ENCODE measurements at regions not wholly inside any gene's neighbourhood (a gene's known extent, or its start where the extent isn't known, plus 50 kb on each side); places are given as distances from the start of the nearest gene placed in this dataset.
"Not testable (repeated sequence)": the region's sequence is repeated elsewhere in the genome, so short reads cannot be mapped to it uniquely, and the experiment has no call there.

DNA sequence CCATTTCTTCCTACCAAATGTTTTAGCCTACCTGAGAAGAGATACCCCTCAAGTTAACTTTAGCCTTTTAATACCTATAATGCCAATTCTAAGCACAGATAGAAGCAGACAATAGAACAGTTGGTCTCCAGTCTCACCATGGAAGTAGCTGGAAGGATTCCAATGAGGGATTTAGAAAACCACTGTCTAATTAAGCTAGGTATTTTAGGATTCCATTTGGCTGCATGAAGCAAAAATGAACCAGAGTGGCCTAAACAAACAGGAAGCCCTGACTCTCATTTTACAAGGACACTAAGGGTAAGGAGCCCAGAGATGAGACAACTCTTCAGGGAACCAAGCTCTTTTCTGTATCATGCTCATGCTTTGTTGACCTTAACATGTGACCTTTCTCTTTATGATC lies 199.2 kb downstream of the ALDH8A1 start:
- Histone ChIP-seq H3K9me3 (ENCODE audit: control insufficient read depth in 1 of 2, low read length in 2 of 2) (no peaks in the 10 kb centered on the region), H3K4me3 (ENCODE audit: low read depth in 1 of 2, low read length in 2 of 2) (no peak overlapping the region), H3K27ac (ENCODE audit: low read length) (no peak overlapping the region), H3K27me3 (ENCODE audit: low read depth, low read length) (no peaks in the 10 kb centered on the region), H3K36me3 (ENCODE audit: control insufficient read depth in 1 of 2, insufficient read depth in 2 of 2, low read length in 2 of 2) (no peaks in the 10 kb centered on the region), H3K4me1 (ENCODE audit: control insufficient read depth in 1 of 2, insufficient read depth in 2 of 2, low read length in 2 of 2) (no peaks in the 10 kb centered on the region)

DNA sequence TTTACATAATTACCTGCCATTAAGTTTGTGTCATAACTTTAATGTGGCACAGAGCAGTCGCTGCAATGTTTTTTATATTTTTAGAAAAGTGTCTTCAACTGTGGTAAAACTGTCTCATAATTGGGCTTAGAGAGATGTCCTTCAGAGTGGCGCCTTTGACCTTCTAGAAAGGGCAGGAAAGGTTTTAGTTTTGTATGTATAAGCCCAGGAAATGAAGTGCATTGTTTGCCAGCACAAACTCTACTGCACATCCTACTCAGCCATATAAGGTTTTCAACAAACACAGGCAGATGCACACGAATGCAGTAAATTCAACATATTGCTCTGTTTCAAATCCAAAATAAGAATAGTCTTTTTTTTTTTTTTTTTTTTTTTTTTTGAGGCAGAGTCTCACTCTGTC lies 201.4 kb downstream of the ALDH8A1 start:
- Histone ChIP-seq H3K27ac (ENCODE audit: low read length) (no peak overlapping the region), H3K36me3 (ENCODE audit: control insufficient read depth in 1 of 2, insufficient read depth in 2 of 2, low read length in 2 of 2) (no peaks in the 10 kb centered on the region), H3K4me1 (ENCODE audit: control insufficient read depth in 1 of 2, insufficient read depth in 2 of 2, low read length in 2 of 2) (no peaks in the 10 kb centered on the region), H3K27me3 (ENCODE audit: low read depth, low read length) (no peaks in the 10 kb centered on the region), H3K9me3 (ENCODE audit: control insufficient read depth in 1 of 2, low read length in 2 of 2) (no peaks in the 10 kb centered on the region), H3K4me3 (ENCODE audit: low read depth in 1 of 2, low read length in 2 of 2) (no peak overlapping the region)

DNA sequence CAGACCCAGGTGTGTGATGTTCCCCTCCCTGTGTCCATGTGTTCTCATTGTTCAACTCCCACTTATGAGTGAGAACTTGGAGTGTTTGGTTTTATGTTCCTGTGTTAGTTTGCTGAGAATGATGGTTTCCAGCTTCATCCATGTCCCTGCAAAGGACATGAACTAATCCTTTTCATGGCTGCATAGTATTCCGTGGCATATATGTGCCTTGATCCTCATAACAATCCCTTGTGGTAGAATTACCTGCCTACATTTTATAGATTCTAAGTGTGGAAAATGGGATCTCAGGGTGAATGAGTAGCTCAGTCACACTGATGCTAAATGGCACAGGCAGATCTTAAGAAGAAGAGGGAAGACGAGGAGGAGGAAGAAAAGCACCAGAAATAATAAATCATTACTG lies 202.7 kb downstream of the ALDH8A1 start:
- H3K4me3 ChIP-seq (ENCODE audit: low read depth in 1 of 2, low read length in 2 of 2), result not testable (repeated sequence)

DNA sequence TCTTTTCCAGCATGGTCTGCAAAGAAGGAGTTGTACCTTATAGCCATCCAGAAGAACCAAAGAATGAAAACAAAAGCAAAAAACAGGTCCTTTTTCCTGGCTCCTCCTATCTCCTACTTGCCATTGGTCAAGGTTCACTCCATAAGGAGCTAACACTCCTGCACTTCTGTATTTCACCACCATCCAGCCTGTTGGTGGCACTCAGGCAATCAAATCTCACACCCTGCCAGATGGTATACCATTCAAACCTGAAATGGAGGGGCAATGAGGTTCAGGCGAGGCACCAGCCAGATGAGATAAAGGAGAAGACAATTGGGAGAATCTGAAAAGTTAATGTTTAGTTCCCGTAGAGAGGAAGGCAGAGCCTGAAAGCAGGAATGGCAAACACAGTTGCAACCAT lies 203.8 kb downstream of the ALDH8A1 start:
- Histone ChIP-seq H3K36me3 (ENCODE audit: control insufficient read depth in 1 of 2, insufficient read depth in 2 of 2, low read length in 2 of 2) (no peaks in the 10 kb centered on the region), H3K27ac (ENCODE audit: low read length) (no peak overlapping the region), H3K4me1 (ENCODE audit: control insufficient read depth in 1 of 2, insufficient read depth in 2 of 2, low read length in 2 of 2) (no peaks in the 10 kb centered on the region), H3K4me3 (ENCODE audit: low read depth in 1 of 2, low read length in 2 of 2) (no peak overlapping the region), H3K9me3 (ENCODE audit: control insufficient read depth in 1 of 2, low read length in 2 of 2) (no peaks in the 10 kb centered on the region), H3K27me3 (ENCODE audit: low read depth, low read length) (no peaks in the 10 kb centered on the region)

More for the DNA sequence above, 202.7 kb downstream of the ALDH8A1 start:
- not testable (repeated sequence) for H3K9me3 ChIP-seq (ENCODE audit: control insufficient read depth in 1 of 2, low read length in 2 of 2); H3K4me1 ChIP-seq (ENCODE audit: control insufficient read depth in 1 of 2, insufficient read depth in 2 of 2, low read length in 2 of 2); H3K36me3 ChIP-seq (ENCODE audit: control insufficient read depth in 1 of 2, insufficient read depth in 2 of 2, low read length in 2 of 2); H3K27ac ChIP-seq (ENCODE audit: low read length); H3K27me3 ChIP-seq (ENCODE audit: low read depth, low read length)

DNA sequence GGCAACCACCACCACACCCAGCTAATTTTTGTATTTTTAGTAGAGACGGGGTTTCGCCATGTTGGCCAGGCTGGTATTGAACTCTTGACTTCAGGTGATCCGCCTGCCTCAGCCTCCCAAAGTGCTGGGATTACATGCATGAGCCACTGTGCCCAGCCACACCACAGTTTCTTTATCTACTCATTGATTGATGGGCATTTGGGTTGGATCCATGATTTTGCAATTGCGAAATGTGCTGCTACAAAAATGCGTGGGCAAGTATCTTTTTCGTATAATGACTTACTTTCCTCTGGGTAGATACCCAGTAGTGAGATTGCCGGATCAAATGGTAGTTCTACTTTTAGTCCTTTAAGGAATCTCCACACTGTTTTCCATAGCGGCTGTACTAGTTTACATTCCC lies 204.7 kb downstream of the ALDH8A1 start:
- H3K27me3 ChIP-seq (ENCODE audit: low read depth, low read length); H3K9me3 ChIP-seq (ENCODE audit: control insufficient read depth in 1 of 2, low read length in 2 of 2); H3K27ac ChIP-seq (ENCODE audit: low read length); H3K4me1 ChIP-seq (ENCODE audit: control insufficient read depth in 1 of 2, insufficient read depth in 2 of 2, low read length in 2 of 2); H3K36me3 ChIP-seq (ENCODE audit: control insufficient read depth in 1 of 2, insufficient read depth in 2 of 2, low read length in 2 of 2); H3K4me3 ChIP-seq (ENCODE audit: low read depth in 1 of 2, low read length in 2 of 2): not testable (repeated sequence)

DNA sequence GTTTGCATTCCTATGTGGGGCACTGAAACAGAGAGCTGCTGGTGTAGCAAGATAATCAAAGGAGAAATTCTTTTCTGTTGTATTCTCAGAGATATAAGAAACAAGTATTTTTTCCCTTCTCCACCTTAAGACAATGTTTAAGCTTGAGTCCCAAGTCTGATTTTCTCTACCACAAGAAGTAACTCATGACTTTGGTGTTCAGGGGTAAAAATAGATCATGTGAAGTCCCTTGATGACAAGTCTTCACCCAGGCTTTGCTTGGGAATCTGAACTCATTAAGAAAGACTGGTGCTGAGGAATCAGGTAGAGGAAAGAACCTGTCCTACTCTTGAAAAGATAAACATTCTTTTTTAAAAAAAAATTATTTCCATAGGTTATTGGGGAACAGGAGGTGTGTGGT lies 205.6 kb downstream of the ALDH8A1 start:
- Histone ChIP-seq H3K36me3 (ENCODE audit: control insufficient read depth in 1 of 2, insufficient read depth in 2 of 2, low read length in 2 of 2) (no peaks in the 10 kb centered on the region), H3K27me3 (ENCODE audit: low read depth, low read length) (no peaks in the 10 kb centered on the region), H3K9me3 (ENCODE audit: control insufficient read depth in 1 of 2, low read length in 2 of 2) (no peaks in the 10 kb centered on the region), H3K4me1 (ENCODE audit: control insufficient read depth in 1 of 2, insufficient read depth in 2 of 2, low read length in 2 of 2) (no peaks in the 10 kb centered on the region), H3K27ac (ENCODE audit: low read length) (no peak overlapping the region), H3K4me3 (ENCODE audit: low read depth in 1 of 2, low read length in 2 of 2) (no peak overlapping the region)

DNA sequence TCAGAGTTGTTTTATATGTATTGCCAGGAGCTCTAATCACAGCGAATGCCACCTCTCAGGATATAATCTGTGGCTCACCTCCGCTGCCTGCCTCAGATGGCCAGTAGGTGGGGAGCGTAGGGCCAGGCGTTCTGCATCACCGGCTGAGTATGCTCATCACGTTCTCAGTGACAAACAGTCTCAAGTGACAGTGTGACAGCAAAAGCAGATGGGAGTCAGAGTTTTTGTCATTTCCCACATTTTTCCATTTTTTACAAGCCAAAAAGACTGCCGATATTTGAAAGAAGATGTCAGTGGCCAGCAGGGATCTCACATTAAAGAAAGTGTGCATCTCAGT lies 208.7 kb downstream of the ALDH8A1 start:
- H3K27me3 ChIP-seq (ENCODE audit: low read depth, low read length), result no peaks in the 10 kb centered on the region
- H3K4me1 ChIP-seq (ENCODE audit: control insufficient read depth in 1 of 2, insufficient read depth in 2 of 2, low read length in 2 of 2), result no peaks in the 10 kb centered on the region
- no peaks in the 10 kb centered on the region for H3K9me3 ChIP-seq (ENCODE audit: control insufficient read depth in 1 of 2, low read length in 2 of 2)
- H3K36me3 ChIP-seq (ENCODE audit: control insufficient read depth in 1 of 2, insufficient read depth in 2 of 2, low read length in 2 of 2), result no peaks in the 10 kb centered on the region
- H3K4me3 ChIP-seq (ENCODE audit: low read depth in 1 of 2, low read length in 2 of 2), result no peak overlapping the region
- H3K27ac ChIP-seq (ENCODE audit: low read length), result no peak overlapping the region

DNA sequence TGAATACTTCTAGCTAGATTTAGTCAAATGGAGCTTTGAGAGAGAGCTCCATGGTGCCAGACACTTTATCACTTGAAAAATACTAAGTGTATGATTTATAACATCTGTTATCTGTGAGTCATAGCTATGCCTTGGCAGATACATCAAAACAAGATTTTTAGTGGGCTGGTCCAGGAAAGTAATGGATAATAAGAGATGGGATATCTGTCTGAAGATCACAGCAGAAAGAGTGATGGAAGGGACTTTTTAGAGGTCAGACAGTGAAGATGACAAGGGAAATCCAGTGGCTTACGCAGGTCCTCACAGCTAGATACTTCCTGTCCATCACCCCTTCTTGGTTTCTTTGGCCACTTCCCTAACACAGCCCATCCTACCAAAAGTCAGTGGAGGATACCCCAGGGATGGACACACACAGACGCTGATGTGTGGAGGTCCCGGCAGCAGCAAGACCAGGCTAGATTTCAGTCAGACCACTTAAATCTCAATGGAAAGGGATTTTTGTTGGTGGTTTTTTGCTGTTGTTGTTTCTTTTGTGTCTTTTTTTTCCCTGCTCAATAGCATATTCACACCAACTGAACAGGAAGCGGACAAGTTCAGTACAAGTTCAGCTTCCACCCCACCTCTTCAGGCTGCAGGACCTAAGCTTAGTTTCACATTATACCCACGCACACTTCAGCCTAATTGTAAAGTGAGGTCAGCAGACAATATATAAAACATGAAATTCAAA lies 209.3 kb downstream of the ALDH8A1 start:
- Histone ChIP-seq H3K4me3 (ENCODE audit: low read depth in 1 of 2, low read length in 2 of 2) (no peak overlapping the region), H3K27ac (ENCODE audit: low read length) (no peak overlapping the region), H3K36me3 (ENCODE audit: control insufficient read depth in 1 of 2, insufficient read depth in 2 of 2, low read length in 2 of 2) (no peaks in the 10 kb centered on the region), H3K27me3 (ENCODE audit: low read depth, low read length) (no peaks in the 10 kb centered on the region), H3K4me1 (ENCODE audit: control insufficient read depth in 1 of 2, insufficient read depth in 2 of 2, low read length in 2 of 2) (no peaks in the 10 kb centered on the region), H3K9me3 (ENCODE audit: control insufficient read depth in 1 of 2, low read length in 2 of 2) (no peaks in the 10 kb centered on the region)

DNA sequence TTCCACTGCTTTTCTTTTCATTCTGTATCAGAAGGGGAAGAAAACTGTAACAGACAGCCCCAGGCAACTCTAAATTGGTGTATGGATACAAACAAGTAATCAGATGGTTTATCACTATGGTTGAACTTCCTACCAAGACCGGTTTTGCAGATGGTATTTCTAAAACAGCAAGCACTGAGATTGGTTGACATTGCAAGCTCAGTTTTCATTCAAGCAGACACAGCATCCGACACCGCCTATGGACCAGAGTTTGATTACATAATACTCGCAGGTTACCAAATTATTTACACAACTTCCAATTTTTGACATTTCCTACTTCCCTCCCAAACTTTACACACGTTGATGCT lies 209.9 kb downstream of the ALDH8A1 start:
- Histone ChIP-seq H3K27me3 (ENCODE audit: low read depth, low read length) (no peaks in the 10 kb centered on the region), H3K4me1 (ENCODE audit: control insufficient read depth in 1 of 2, insufficient read depth in 2 of 2, low read length in 2 of 2) (no peaks in the 10 kb centered on the region), H3K36me3 (ENCODE audit: control insufficient read depth in 1 of 2, insufficient read depth in 2 of 2, low read length in 2 of 2) (no peaks in the 10 kb centered on the region), H3K27ac (ENCODE audit: low read length) (no peak overlapping the region), H3K4me3 (ENCODE audit: low read depth in 1 of 2, low read length in 2 of 2) (no peak overlapping the region), H3K9me3 (ENCODE audit: control insufficient read depth in 1 of 2, low read length in 2 of 2) (no peaks in the 10 kb centered on the region)

DNA sequence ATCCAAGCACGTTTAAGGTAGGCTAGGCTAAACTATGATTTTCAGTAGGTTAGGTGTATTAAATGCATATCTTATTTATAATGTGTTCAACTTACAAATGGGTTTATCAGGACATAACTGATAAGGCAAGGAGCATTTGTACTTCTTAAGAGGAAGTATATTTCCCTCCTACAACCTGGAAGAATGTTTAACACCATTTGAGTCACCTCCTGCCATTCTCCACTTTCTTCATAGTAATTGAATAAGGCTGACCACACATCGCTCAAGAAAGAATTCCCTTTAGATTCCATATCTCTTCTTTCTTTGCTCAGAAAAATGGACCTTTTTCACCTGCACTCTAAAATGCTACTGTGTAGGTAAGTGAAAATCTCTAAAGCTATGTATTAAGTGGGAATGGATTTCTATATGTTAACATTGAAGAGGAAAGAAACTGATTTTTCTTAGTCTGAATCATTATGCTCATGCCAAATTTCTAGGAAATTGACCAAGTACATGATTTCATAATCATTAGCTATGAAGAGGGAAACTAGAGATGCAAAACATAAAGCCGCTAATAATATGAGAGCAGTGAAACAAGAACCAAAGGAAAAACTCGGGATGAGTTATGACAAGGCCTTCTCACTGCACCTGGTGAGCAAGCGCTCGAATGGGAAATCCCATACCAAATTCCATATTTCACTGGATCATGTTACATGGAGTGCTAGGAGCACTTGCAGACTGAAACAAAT lies 210.4 kb downstream of the ALDH8A1 start:
- H3K36me3 ChIP-seq (ENCODE audit: control insufficient read depth in 1 of 2, insufficient read depth in 2 of 2, low read length in 2 of 2), result no peaks in the 10 kb centered on the region
- H3K9me3 ChIP-seq (ENCODE audit: control insufficient read depth in 1 of 2, low read length in 2 of 2), result no peaks in the 10 kb centered on the region
- H3K4me1 ChIP-seq (ENCODE audit: control insufficient read depth in 1 of 2, insufficient read depth in 2 of 2, low read length in 2 of 2), result no peaks in the 10 kb centered on the region

DNA sequence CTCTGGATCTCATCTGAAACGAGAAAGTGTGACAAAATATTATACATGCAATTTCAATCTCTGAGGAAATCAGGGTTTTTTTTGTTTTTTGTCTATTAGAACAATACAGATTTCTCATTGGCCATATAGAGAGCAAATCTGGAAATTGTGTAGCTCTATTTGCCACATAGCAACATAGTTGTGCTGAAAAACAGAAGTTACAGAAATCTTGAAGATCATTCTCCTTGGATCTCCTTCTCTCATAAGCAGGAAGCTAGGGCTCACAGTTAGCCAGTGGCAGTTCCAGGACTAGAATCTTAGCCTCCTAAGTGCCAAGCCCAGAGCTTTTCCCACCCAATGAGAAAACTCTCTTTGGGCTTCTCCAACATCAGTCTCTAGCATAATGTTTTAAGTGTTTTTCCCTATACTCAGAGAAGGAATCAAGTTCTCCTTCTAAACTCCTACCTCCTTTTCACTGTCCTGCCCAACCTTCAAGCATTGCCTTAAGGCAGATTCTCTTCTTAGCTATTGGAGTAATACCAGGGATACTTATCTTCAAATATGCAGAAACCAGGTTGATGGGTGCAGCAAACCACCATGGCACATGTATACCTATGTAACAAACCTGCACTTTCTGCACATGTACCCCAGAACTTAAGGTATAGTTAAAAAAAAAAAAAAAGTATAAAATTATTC lies 211.6 kb downstream of the ALDH8A1 start:
- no peaks in the 10 kb centered on the region for H3K4me1 ChIP-seq (ENCODE audit: control insufficient read depth in 1 of 2, insufficient read depth in 2 of 2, low read length in 2 of 2)
- peaks cover 0 to 2% of the 10 kb centered on the region in 2 donors for H3K9me3 ChIP-seq (ENCODE audit: control insufficient read depth in 1 of 2, low read length in 2 of 2)
- no peaks in the 10 kb centered on the region for H3K27me3 ChIP-seq (ENCODE audit: low read depth, low read length)
- no peaks in the 10 kb centered on the region for H3K36me3 ChIP-seq (ENCODE audit: control insufficient read depth in 1 of 2, insufficient read depth in 2 of 2, low read length in 2 of 2)
- H3K4me3 ChIP-seq (ENCODE audit: low read depth in 1 of 2, low read length in 2 of 2), result no peak overlapping the region
- no peak overlapping the region for H3K27ac ChIP-seq (ENCODE audit: low read length)

More for the DNA sequence above, 210.4 kb downstream of the ALDH8A1 start:
- Histone ChIP-seq H3K4me3 (ENCODE audit: low read depth in 1 of 2, low read length in 2 of 2) (no peak overlapping the region), H3K27me3 (ENCODE audit: low read depth, low read length) (no peaks in the 10 kb centered on the region), H3K27ac (ENCODE audit: low read length) (no peak overlapping the region)
